ENCODE measurements at regions not wholly inside any gene's neighbourhood (a gene's known extent, or its start where the extent isn't known, plus 50 kb on each side); places are given as distances from the start of the nearest gene placed in this dataset.

DNA sequence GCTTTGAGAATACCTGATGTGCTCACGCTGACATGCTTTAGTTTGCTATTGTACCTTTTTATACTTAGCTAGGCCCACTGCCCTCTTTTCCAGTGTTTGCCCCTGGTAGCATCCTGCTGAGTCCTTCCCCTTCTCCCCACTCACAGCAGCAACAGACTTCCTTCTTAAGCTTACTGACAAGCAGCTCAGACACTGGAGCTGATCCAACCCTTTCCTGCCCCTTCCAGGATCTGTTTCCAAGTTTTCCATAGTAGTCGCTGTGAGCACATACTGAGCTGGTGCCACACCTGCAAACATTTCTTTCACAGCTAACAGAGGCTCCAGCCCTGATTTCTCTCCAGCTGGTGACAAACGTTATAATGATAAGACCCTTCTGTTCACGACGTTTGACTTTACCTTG, 991.4 kb upstream of the CELF4 start:
- Histone ChIP-seq H2AK5ac (ENCODE audit: low read depth, low read length) (no peak overlapping the region), H3K9me3 (ENCODE audit: insufficient read depth in 2 of 2, low read depth in 1 of 2, low read length in 1 of 2) (no peaks in the 10 kb centered on the region), H3K4me2 (ENCODE audit: insufficient read depth in 1 of 2, low read depth in 2 of 2, low read length in 2 of 2) (no peak overlapping the region), H4K20me1 (replicated peaks in 1 of 2; ENCODE audit: control insufficient read depth in 1 of 2, insufficient read depth in 2 of 2, low read length in 2 of 2) (no peaks in the 10 kb centered on the region), H2BK5ac (ENCODE audit: low read depth, low read length) (no peak overlapping the region), H2AFZ (ENCODE audit: low read length) (no peak overlapping the region; the same call in 1 of the 2 replicates), H2BK12ac (ENCODE audit: low read depth, low read length) (no peak overlapping the region), H3K79me1 (ENCODE audit: low read depth, low read length) (no peaks in the 10 kb centered on the region), H2BK120ac (replicated peaks; ENCODE audit: low read depth, low read length) (no peak overlapping the region), H4K5ac (ENCODE audit: insufficient read length, low read depth, low read length) (no peak overlapping the region), H2BK20ac (ENCODE audit: low read length) (no peak overlapping the region), H3K4me3 (ENCODE audit: extremely low read depth in 1 of 4, insufficient read depth in 2 of 4, low read depth in 3 of 4, low read length in 4 of 4) (no peak overlapping the region), H4K91ac (replicated peaks; ENCODE audit: insufficient read length, low read length) (no peak overlapping the region), H3K23ac (ENCODE audit: insufficient read length) (no peak overlapping the region), H3K27ac (ENCODE audit: low read depth, low read length) (no peak overlapping the region), H3K56ac (replicated peaks; ENCODE audit: insufficient read length, low read depth, low read length) (no peak overlapping the region), H3K4ac (replicated peaks; ENCODE audit: insufficient read length, low read depth, low read length) (no peak overlapping the region), H3K36me3 (ENCODE audit: control insufficient read depth in 2 of 4, insufficient read depth in 4 of 4, low read length in 3 of 4) (no peaks in the 10 kb centered on the region), H3K79me2 (ENCODE audit: control insufficient read depth in 1 of 2, insufficient read depth in 2 of 2, low read length in 2 of 2) (no peaks in the 10 kb centered on the region), H3K14ac (ENCODE audit: insufficient read length) (no peak overlapping the region), H3K18ac (ENCODE audit: extremely low read depth, low read length) (no peak overlapping the region), H2BK15ac (ENCODE audit: low read length) (no peak overlapping the region), H3K23me2 (ENCODE audit: low read depth, low read length) (no peaks in the 10 kb centered on the region; the same call in 1 of the 2 replicates), H4K8ac (ENCODE audit: extremely low read depth, insufficient read depth, low read length) (no peak overlapping the region), H3K27me3 (replicated peaks in 1 of 4; ENCODE audit: control insufficient read depth in 3 of 4, extremely low read depth in 1 of 4, insufficient read depth in 3 of 4, low read length in 3 of 4) (no peaks in the 10 kb centered on the region), H3K4me1 (replicated peaks in 1 of 4; ENCODE audit: control insufficient read depth in 3 of 4, insufficient read depth in 4 of 4, low read length in 3 of 4) (peaks cover 0 to 11% (median 9%) of the 10 kb centered on the region in 4 experiments; a peak in 5 of 7 replicates), H3K9ac (replicated peaks in 1 of 4; ENCODE audit: extremely low read depth in 1 of 4, low read depth in 3 of 4, low read length in 3 of 4) (no peak overlapping the region)
- 89% methylated on average over 5 of the region's 5 CpGs; no CpG with 5 or more reads in 1 of the 2 experiments for WGBS, 2 experiments (ENCODE audit: extremely low coverage in 1 of 2, insufficient coverage in 1 of 2, insufficient read length in 1 of 2, insufficient replicate concordance in 2 of 2, low coverage in 1 of 2, low lambda C conversion rate in 2 of 2, missing lambda C conversion rate in 1 of 2)
- FAIRE-seq (no peak), DNase-seq (ENCODE audit: low read depth in 1 of 2, low spot score in 2 of 2) (no peak)
- ChIA-PET POLR2A (ENCODE audit: partially characterized antibody) (no interaction called here), CTCF (ENCODE audit: partially characterized antibody) (interaction anchor here (2.0 kb wide), 1 partner anchor 11 kb away, joined by 15 read pairs; no protein-coding TSS in a partner anchor)
- TF ChIP-seq POLR2A (IDR thresholded peaks at IDR 0.05; ENCODE audit: control extremely low read depth in 1 of 2, low read depth in 2 of 2, low read length in 2 of 2) (no peak), GABPA (IDR thresholded peaks at IDR 0.05; ENCODE audit: borderline replicate concordance, insufficient read depth, low read length) (no peak), FOSL1 (IDR thresholded peaks at IDR 0.05; ENCODE audit: insufficient read depth, low read depth, low read length) (no peak), CBX5 (IDR thresholded peaks at IDR 0.05; ENCODE audit: low read depth, low read length) (no peak), SP4 (IDR thresholded peaks at IDR 0.05; ENCODE audit: low read length) (no peak), RBBP5 (IDR thresholded peaks at IDR 0.05; ENCODE audit: borderline replicate concordance, low read depth, low read length) (no peak), TBP (IDR thresholded peaks at IDR 0.05; ENCODE audit: low read depth, low read length) (no peak), CREB1 (IDR thresholded peaks at IDR 0.05) (no peak), KDM1A (IDR thresholded peaks at IDR 0.05; ENCODE audit: borderline replicate concordance, low read length) (no peak), RNF2 (IDR thresholded peaks at IDR 0.05; ENCODE audit: borderline replicate concordance, low read depth, low read length, missing control alignments, poor library complexity, severe bottlenecking) (no peak)

Data from H1 (cell line).